Smooth muscle cell of the brain vasculature (primary cell): ENCODE measurements at regions not wholly inside any gene's neighbourhood (a gene's known extent, or its start where the extent isn't known, plus 50 kb on each side); places are given as distances from the start of the nearest gene placed in this dataset.
A peak's percentile ranks its signal among the peaks of the same experiment; 100 is the strongest.

Experiments used
- DNase-seq: peaks from one replicate; pipeline ENCODE4 v3.0.0-alpha.2; 2012; ENCODE audit warnings: low read depth, low spot score

DNA sequence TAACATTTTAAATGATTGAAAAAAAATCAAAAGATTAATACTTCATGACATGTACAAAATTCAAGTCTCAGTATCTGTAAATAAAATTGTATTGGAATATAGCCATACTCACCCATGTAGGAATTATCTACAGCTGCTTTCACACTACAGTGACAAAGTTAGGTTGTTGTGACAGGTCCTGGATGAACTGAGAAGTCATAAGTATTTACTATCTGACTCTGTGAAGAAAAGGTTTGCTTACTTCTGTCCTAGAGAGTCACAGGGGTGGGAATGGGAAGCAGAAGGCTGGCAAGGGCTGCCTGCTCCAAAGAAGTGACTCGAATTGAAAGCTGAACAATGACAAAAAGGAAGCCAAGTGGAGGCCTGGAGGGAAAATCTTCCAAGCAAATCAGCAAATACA is 155.2 kb downstream of the SLC30A10 start:
- DNase-seq, result no peak

GRCh38 chr1:219772265-219773036 is 155.9 kb downstream of the SLC30A10 start:
- no peak for DNase-seq

DNA sequence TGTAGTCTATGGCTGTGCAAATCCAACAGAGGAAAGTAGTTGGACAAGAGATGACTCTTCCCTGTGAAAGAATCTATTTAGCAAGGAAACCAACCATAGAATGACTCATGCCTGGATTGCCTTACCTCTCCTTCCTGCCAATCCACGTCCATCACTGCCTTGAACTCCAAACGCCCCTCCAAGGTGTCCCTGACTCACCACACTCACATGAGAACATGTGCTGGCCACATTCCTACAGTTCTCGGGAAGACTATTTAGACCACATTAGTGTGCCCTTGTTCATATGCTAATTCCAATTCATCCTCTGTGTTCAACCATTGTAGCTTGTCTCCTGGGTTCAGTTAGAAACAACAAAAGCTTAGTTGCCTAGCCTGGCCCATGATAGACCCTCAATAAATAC is 157.3 kb downstream of the SLC30A10 start:
- DNase-seq, result peak; percentile 50

DNA sequence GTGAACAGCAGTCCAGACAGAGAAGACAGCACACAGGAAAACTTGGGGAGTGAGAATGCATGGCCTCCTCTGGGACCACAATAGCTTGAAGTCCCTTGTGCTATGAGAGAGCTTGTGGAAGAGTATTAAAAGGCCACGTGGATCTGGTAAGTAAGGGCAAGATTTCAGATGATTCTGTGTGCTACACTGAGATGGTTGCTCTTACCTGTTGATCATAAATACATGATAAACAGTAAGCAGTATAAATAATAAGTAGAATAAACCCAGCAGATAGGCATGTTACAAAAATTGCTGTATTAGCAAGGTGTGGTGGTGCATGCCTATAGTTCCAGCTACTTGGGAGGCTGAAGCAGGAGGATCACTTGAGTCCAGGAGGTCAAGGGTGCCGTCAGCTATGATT is 150.4 kb upstream of the ZC3H11B start:
- no peak for DNase-seq

DNA sequence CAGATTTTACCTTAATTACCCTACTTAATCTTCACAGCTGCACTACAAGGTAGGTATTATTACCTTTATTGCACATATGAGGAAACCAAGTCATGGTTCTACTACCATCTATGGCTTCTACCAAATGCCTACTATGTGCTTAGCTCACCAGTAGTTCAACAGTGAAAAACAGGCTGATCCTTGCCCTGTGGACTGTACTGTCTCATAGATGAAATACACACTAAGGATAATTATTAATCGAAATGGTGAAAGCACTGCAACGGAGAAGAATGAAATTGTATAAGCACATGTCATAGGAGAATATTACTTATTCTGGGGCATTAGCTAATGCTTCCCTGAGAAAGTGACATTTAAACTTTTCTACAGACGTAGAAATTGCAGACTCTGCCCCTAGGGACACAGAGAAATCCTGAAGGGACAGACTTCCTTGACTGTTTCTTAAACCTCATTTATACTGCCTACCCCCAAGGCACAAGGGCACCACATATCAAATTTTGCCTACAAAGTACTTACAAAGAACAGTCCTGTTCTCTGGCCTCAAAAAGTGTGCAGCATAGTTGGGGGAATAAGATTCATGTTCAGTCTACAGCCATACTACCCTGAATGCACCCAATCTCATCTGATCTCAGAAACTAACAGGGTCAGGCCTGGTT is 148.4 kb upstream of the ZC3H11B start:
- no peak for DNase-seq

- DNase-seq, result no peak
Observed at GRCh38 chr1:219759095-219759494, 146.2 kb upstream of the ZC3H11B start.

DNA sequence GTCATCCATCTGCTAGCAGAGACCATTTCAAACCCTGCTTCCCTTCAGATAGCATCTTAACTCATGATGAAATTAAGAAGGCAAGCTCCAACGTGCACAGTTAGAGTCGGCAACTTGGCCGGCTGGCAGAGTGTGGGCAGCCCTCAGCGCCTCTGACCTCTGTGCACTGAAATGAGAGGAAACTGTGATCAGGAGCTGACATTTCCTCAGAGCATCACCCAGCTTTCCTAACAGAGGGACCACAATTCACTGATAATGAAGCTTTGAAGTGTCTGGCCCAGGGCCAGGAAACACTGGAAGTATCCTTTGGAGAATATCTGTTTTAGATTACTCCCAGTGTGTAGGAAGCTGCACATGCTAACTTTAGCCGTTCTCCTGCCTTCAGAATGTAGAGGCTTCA is 145.0 kb upstream of the ZC3H11B start:
- DNase-seq, result peak; percentile 12

GRCh38 chr1:219755234-219755633 is 142.3 kb upstream of the ZC3H11B start:
- no peak for DNase-seq

- no peak for DNase-seq
Observed at GRCh38 chr1:219754767-219755166, 141.9 kb upstream of the ZC3H11B start.

- no peak for DNase-seq
Observed at GRCh38 chr1:219753914-219754313, 141.0 kb upstream of the ZC3H11B start.

- DNase-seq, result no peak
Observed at GRCh38 chr1:219752645-219753044, 139.7 kb upstream of the ZC3H11B start.

DNA sequence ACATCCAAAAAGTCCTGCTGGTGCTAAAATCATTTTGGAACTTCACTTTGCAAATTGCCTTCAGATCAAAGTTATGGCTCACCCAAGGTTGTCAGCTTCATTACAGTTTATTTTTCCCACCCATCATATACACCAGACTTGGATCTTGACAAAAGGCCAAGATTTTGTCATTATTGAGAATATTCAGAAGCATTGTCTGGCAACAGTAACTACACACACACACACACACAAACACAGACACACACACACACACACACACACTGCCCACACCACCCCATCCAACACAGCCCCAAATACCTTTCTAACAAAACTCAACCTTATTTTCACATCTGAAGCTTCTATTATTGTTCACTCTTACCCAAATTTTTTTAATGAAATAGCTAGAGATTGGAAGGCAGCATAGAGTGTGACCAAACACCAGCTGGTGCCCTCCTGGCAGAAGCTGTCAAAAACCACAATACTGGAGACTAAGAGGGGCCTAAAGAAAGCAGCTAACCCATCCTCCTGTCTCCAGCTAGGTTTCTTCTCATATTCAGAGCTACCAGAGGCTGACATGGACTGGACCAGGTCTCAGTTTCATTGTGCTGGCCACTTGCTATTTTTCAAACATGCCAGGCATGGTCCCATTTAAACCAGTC is 139.1 kb upstream of the ZC3H11B start:
- DNase-seq, result no peak

GRCh38 chr1:219749370-219749769 is 136.5 kb upstream of the ZC3H11B start:
- no peak for DNase-seq

DNA sequence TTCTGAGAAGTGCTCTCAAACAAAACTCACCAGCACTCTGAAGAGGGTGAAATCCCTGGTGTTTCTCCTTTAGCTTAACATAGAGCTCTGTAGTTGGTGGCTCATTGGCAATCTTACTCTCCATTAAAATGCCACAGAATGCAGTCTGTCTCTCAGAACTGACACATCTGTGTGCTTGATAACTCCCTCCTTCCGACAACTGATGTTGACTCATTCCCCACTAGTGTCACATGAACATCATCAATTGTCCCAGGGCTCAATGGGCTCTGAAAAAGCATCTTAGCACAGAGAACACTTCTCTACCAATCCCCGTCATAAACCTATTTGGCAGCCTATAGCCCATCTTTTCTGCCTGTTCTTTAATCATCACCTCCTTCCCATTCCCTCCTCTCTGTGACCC is 133.2 kb upstream of the ZC3H11B start:
- no peak for DNase-seq

- DNase-seq, result no peak
Observed at GRCh38 chr1:219744652-219745469, 132.0 kb upstream of the ZC3H11B start.

GRCh38 chr1:219741011-219741970 is 128.4 kb upstream of the ZC3H11B start:
- no peak for DNase-seq

GRCh38 chr1:219733511-219734174 is 120.7 kb upstream of the ZC3H11B start:
- no peak for DNase-seq

- DNase-seq, result no peak
Observed at GRCh38 chr1:219732814-219733491, 120.0 kb upstream of the ZC3H11B start.

- DNase-seq, result no peak
Observed at GRCh38 chr1:219731771-219732170, 118.9 kb upstream of the ZC3H11B start.
